SK-N-SH treated with all-trans-retinoic acid at 6 μM for 48 hours (cell line): ENCODE measurements at regions not wholly inside any gene's neighbourhood (a gene's known extent, or its start where the extent isn't known, plus 50 kb on each side); places are given as distances from the start of the nearest gene placed in this dataset.

Experiments
- ATAC-seq: fragments of 200-7000 bp; cut with Tn5 transposase; 3 replicates; pipeline ENCODE4 v1.9.1; 2020; ENCODE audit warnings: mild to moderate bottlenecking, moderate library complexity
- BACH2 ChIP-seq: fragments of 250-450 bp; sonication (Bioruptor Pico); IDR thresholded peaks from 2 replicates; pipeline ENCODE4 v1.9.0; 2021; ENCODE audit warnings: mild to moderate bottlenecking, borderline replicate concordance
- ESRRG ChIP-seq: fragments of 250-450 bp; sonication (Bioruptor Pico); IDR thresholded peaks from 2 replicates; pipeline ENCODE4 v1.6.1; 2021; ENCODE audit warnings: mild to moderate bottlenecking
- GLIS3 ChIP-seq: fragments of 250-450 bp; sonication (Bioruptor Pico); IDR thresholded peaks from 2 replicates; pipeline ENCODE4 v1.5.0; 2020; ENCODE audit warnings: mild to moderate bottlenecking, moderate library complexity
- ISL1 ChIP-seq: fragments of 250-450 bp; sonication (Bioruptor Pico); IDR thresholded peaks from 2 replicates; pipeline ENCODE4 v2.1.2; 2022; ENCODE audit warnings: mild to moderate bottlenecking, moderate library complexity
- OSR1 ChIP-seq: fragments of 250-450 bp; sonication (Bioruptor Pico); IDR thresholded peaks from 2 replicates; pipeline ENCODE4 v1.8.0; 2022; ENCODE audit warnings: moderate library complexity, mild to moderate bottlenecking, inconsistent platforms
- PATZ1 ChIP-seq: fragments of 250-450 bp; sonication (Bioruptor Pico); IDR thresholded peaks from 2 replicates; pipeline ENCODE4 v1.8.0; 2020; ENCODE audit warnings: mild to moderate bottlenecking, moderate library complexity, borderline replicate concordance
- POU6F1 ChIP-seq: fragments of 250-450 bp; sonication (Bioruptor Pico); IDR thresholded peaks from 2 replicates; pipeline ENCODE4 v1.8.0; 2021; ENCODE audit warnings: low read depth, mild to moderate bottlenecking, moderate library complexity, borderline replicate concordance
- PPARA ChIP-seq: fragments of 250-450 bp; sonication (Bioruptor Pico); IDR thresholded peaks from 2 replicates; pipeline ENCODE4 v1.5.0; 2020; ENCODE audit warnings: mild to moderate bottlenecking, borderline replicate concordance
- RARB ChIP-seq: fragments of 250-450 bp; sonication (Bioruptor Pico); IDR thresholded peaks from 2 replicates; pipeline ENCODE4 v1.8.0; 2021; ENCODE audit warnings: mild to moderate bottlenecking, moderate library complexity
- SNAI2 ChIP-seq: fragments of 250-450 bp; sonication (Bioruptor Pico); IDR thresholded peaks from 2 replicates; pipeline ENCODE4 v1.5.0; 2020; ENCODE audit warnings: mild to moderate bottlenecking, moderate library complexity
- TCF4 ChIP-seq: fragments of 250-450 bp; sonication (Bioruptor Pico); IDR thresholded peaks from 2 replicates; pipeline ENCODE4 v1.8.0; 2021; ENCODE audit warnings: mild to moderate bottlenecking, moderate library complexity, borderline replicate concordance
- TOX ChIP-seq: fragments of 250-450 bp; sonication (Bioruptor Pico); IDR thresholded peaks from 2 replicates; pipeline ENCODE4 v1.8.0; 2021; ENCODE audit warnings: mild to moderate bottlenecking, moderate library complexity, borderline replicate concordance
- TSHZ2 ChIP-seq: fragments of 250-450 bp; sonication (Bioruptor Pico); IDR thresholded peaks from 2 replicates; pipeline ENCODE4 v1.5.0; 2020; ENCODE audit warnings: mild to moderate bottlenecking, moderate library complexity
- ZC3H10 ChIP-seq: fragments of 250-450 bp; sonication (Bioruptor Pico); IDR thresholded peaks from 2 replicates; pipeline ENCODE4 v1.5.1; 2021; ENCODE audit warnings: mild to moderate bottlenecking, moderate library complexity
- ZFP3 ChIP-seq: fragments of 250-450 bp; sonication (Bioruptor Pico); IDR thresholded peaks from 2 replicates; pipeline ENCODE4 v1.5.0; 2020; ENCODE audit warnings: mild to moderate bottlenecking, moderate library complexity
- ZFP30 ChIP-seq: fragments of 450-650 bp; formaldehyde crosslinking; IDR thresholded peaks from 2 replicates; pipeline ENCODE4 v1.5.0; 2022; ENCODE audit warnings: mild to moderate bottlenecking, moderate library complexity
- ZNF565 ChIP-seq: fragments of 450-650 bp; formaldehyde crosslinking; conservative IDR thresholded peaks from 2 replicates; pipeline ENCODE4 v1.5.0; 2020; ENCODE audit warnings: low read depth, mild to moderate bottlenecking, moderate library complexity
- ZNF70 ChIP-seq: fragments of 450-650 bp; formaldehyde crosslinking; IDR thresholded peaks from 2 replicates; pipeline ENCODE4 v1.5.0; 2020; ENCODE audit warnings: mild to moderate bottlenecking, moderate library complexity
- ZNF8 ChIP-seq: fragments of 450-650 bp; formaldehyde crosslinking; IDR thresholded peaks from 2 replicates; pipeline ENCODE4 v1.5.0; 2020; ENCODE audit warnings: mild to moderate bottlenecking, moderate library complexity
- TF ChIP-seq, protein P1 (sequence below): fragments of 250-450 bp; sonication (Bioruptor Pico); IDR thresholded peaks from 2 replicates; pipeline ENCODE4 v1.5.1; 2021; ENCODE audit warnings: mild to moderate bottlenecking, moderate library complexity
- TF ChIP-seq, protein P2 (sequence below): fragments of 250-450 bp; sonication (Bioruptor Pico); IDR thresholded peaks from 2 replicates; pipeline ENCODE4 v1.5.1; 2020; ENCODE audit warnings: low read depth, mild to moderate bottlenecking, moderate library complexity

- no peak for ATAC-seq
- TF ChIP-seq ZFP30 (CRISPR knock-in tag) (no peak), ZNF565 (CRISPR knock-in tag) (no peak), RARB (CRISPR knock-in tag) (no peak), ISL1 (CRISPR knock-in tag) (no peak), POU6F1 (CRISPR knock-in tag) (no peak), BACH2 (no peak)
These were observed 69.6 kb upstream of the NDP start for GRCh38 chrX:44042751-44043150.

- ATAC-seq = no peak; the same call in 2 of the 3 replicates
- no peak for TF ChIP-seq PPARA (CRISPR knock-in tag)
- no peak for TF ChIP-seq ESRRG (CRISPR knock-in tag)
- TF ChIP-seq ZNF8 (CRISPR knock-in tag) = no peak
- no peak for TF ChIP-seq ZC3H10 (CRISPR knock-in tag)
- TF ChIP-seq ZFP30 (CRISPR knock-in tag) = no peak
- no peak for TF ChIP-seq ZNF565 (CRISPR knock-in tag)
- TF ChIP-seq RARB (CRISPR knock-in tag) = no peak
- TF ChIP-seq TCF4 (CRISPR knock-in tag) = no peak
- TF ChIP-seq, protein P1, sequence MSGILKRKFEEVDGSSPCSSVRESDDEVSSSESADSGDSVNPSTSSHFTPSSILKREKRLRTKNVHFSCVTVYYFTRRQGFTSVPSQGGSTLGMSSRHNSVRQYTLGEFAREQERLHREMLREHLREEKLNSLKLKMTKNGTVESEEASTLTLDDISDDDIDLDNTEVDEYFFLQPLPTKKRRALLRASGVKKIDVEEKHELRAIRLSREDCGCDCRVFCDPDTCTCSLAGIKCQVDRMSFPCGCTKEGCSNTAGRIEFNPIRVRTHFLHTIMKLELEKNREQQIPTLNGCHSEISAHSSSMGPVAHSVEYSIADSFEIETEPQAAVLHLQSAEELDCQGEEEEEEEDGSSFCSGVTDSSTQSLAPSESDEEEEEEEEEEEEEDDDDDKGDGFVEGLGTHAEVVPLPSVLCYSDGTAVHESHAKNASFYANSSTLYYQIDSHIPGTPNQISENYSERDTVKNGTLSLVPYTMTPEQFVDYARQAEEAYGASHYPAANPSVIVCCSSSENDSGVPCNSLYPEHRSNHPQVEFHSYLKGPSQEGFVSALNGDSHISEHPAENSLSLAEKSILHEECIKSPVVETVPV (CRISPR knock-in tag) = no peak
- TF ChIP-seq ZNF70 = no peak
- TF ChIP-seq OSR1 = no peak
These were observed 68.9 kb upstream of the NDP start for GRCh38 chrX:44042116-44042515.

DNA sequence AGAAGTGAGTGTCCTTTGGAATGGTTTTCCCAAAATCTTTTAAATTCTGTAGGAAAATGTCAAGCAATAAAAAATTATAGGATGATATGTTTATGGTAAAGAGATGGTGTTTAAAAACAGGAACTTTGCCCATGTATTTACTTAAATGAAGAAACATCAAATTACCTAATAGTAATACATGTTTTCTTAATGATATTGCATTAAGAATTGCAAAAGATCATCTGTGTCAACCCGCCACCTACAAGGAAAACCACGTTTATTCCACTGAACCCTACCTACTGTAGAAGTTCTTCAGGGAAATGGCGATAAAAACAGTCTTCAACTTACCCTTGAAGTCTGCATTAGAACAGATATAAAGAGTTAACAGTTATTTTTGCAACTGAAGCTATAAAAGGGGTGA, 67.2 kb upstream of the NDP start:
- ATAC-seq = no peak
- TF ChIP-seq ZFP3 (CRISPR knock-in tag) = no peak
- TF ChIP-seq TCF4 (CRISPR knock-in tag) = no peak
- TF ChIP-seq ISL1 (CRISPR knock-in tag) = no peak
- no peak for TF ChIP-seq ZNF70
- TF ChIP-seq GLIS3 = no peak
- TF ChIP-seq, protein P2, sequence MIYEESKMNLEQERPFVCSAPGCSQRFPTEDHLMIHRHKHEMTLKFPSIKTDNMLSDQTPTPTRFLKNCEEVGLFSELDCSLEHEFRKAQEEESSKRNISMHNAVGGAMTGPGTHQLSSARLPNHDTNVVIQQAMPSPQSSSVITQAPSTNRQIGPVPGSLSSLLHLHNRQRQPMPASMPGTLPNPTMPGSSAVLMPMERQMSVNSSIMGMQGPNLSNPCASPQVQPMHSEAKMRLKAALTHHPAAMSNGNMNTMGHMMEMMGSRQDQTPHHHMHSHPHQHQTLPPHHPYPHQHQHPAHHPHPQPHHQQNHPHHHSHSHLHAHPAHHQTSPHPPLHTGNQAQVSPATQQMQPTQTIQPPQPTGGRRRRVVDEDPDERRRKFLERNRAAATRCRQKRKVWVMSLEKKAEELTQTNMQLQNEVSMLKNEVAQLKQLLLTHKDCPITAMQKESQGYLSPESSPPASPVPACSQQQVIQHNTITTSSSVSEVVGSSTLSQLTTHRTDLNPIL (CRISPR knock-in tag) = no peak

DNA sequence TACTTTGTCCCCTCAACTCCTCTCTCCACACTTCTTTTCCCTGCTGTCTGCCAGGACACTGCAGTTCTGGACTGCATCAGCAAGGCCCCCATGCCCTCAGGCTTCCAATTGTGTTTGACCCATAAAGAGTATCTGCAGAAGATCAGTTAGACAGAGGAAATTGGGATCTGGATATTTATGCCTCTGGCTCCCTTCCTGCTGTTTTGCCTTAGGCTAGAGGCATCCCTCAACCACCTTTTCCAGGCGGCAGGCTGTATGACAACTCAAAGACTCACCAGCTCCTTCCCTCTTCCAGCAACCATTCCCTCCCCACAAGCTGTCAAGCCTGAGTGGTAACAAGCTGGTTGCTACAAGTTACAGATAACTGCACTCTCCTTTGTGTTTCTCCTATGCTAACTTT, 66.4 kb upstream of the NDP start:
- peak; percentile 67 for ATAC-seq
- TF ChIP-seq SNAI2 (CRISPR knock-in tag) (no peak), POU6F1 (CRISPR knock-in tag) (no peak), TSHZ2 (CRISPR knock-in tag) (no peak), PATZ1 (no peak), TOX (CRISPR knock-in tag) (no peak), TCF4 (CRISPR knock-in tag) (no peak), BACH2 (no peak), ESRRG (CRISPR knock-in tag) (no peak)
- TF ChIP-seq, protein P2 (CRISPR knock-in tag) = no peak
- TF ChIP-seq, protein P1 (CRISPR knock-in tag) = no peak
